Activated CD8-positive, alpha-beta memory T cell treated with anti-CD3 and anti-CD28 coated beads, Interleukin-2, amount 10 ng/mL, durations not matched to agents 7 days and 5 days (primary cell): ENCODE measurements at regions not wholly inside any gene's neighbourhood (a gene's known extent, or its start where the extent isn't known, plus 50 kb on each side); places are given as distances from the start of the nearest gene placed in this dataset.

Experiments used
- ATAC-seq: fragments of 150-1000 bp; cut with Tn5 transposase; one replicate; pipeline ENCODE4 v1.10.0; 2021; ENCODE audit warnings: moderate library complexity
- CTCF ChIA-PET: fragments of 350-600 bp; sonication (Branson Sonifier 250); formaldehyde crosslinking; loops from one replicate; lab custom pipeline; 2021; ENCODE audit warnings: antibody characterized with exemption; lab: Charles Lee
- DNase-seq: peaks from one replicate; pipeline ENCODE4 v3.0.0-alpha.2; 2020
- H3K27ac Mint-ChIP-seq: one replicate; pipeline ENCODE4 v1.8.0; 2021; ENCODE audit warnings: mild to moderate bottlenecking, mixed read lengths
- H3K27me3 Mint-ChIP-seq: one replicate; pipeline ENCODE4 v1.8.0; 2021; ENCODE audit warnings: mixed read lengths
- H3K36me3 Mint-ChIP-seq: one replicate; pipeline ENCODE4 v1.8.0; 2021; ENCODE audit warnings: mild to moderate bottlenecking, mixed read lengths
- H3K4me1 Mint-ChIP-seq: one replicate; pipeline ENCODE4 v1.8.0; 2021; ENCODE audit warnings: mixed read lengths
- H3K4me3 Mint-ChIP-seq: one replicate; pipeline ENCODE4 v1.8.0; 2021; ENCODE audit warnings: mild to moderate bottlenecking, moderate library complexity, mixed read lengths
- H3K9me3 Mint-ChIP-seq: one replicate; pipeline ENCODE4 v1.8.0; 2022; ENCODE audit warnings: low read depth, mixed read lengths

GRCh38 chr2:64765160-64765805 is 111.6 kb upstream of the SERTAD2 start:
- H3K4me1 Mint-ChIP-seq: peaks cover 43% of the 10 kb centered on the region
- DNase-seq (no peak), ATAC-seq (no peak)
- no peaks in the 10 kb centered on the region for H3K9me3 Mint-ChIP-seq
- H3K36me3 Mint-ChIP-seq: no peaks in the 10 kb centered on the region
- CTCF ChIA-PET: interaction anchor here (0.9 to 1.8 kb wide), 3 partner anchors 14 to 67 kb away, joined by 3 to 6 read pairs (median 5); no protein-coding TSS in a partner anchor
- peaks cover 4% of the 10 kb centered on the region for H3K27me3 Mint-ChIP-seq
- no peak overlapping the region for H3K4me3 Mint-ChIP-seq
- no peak overlapping the region for H3K27ac Mint-ChIP-seq

GRCh38 chr2:64766841-64767669 is 113.3 kb upstream of the SERTAD2 start:
- ATAC-seq (peak; percentile 62), DNase-seq (no peak)
- CTCF ChIA-PET: interaction anchor here (0.7 to 1.7 kb wide), 21 partner anchors 12 to 243 kb away, joined by 3 to 19 read pairs (median 4); partner anchors contain the start of genes AFTPH and SERTAD2
- Mint-ChIP-seq H3K36me3 (no peaks in the 10 kb centered on the region), H3K4me1 (peaks cover 33% of the 10 kb centered on the region), H3K27ac (peak overlapping the region; percentile 96), H3K9me3 (no peaks in the 10 kb centered on the region), H3K27me3 (peaks cover 4% of the 10 kb centered on the region), H3K4me3 (peak overlapping the region; percentile 92)

GRCh38 chr2:64767670-64768468 is 114.2 kb upstream of the SERTAD2 start:
- CTCF ChIA-PET: interaction anchor here (0.7 to 2.0 kb wide), 22 partner anchors 13 to 244 kb away, joined by 3 to 19 read pairs (median 4); partner anchors contain the start of genes AFTPH and SERTAD2
- Mint-ChIP-seq H3K36me3 (no peaks in the 10 kb centered on the region), H3K27ac (peak overlapping the region; percentile 96), H3K4me3 (peak overlapping the region; percentile 92), H3K4me1 (peaks cover 25% of the 10 kb centered on the region), H3K27me3 (peaks cover 4% of the 10 kb centered on the region), H3K9me3 (no peaks in the 10 kb centered on the region)
- peak; percentile 92 for DNase-seq
- peak; percentile 91 for ATAC-seq

- CTCF ChIA-PET: interaction anchor here (1.2 to 2.0 kb wide), 10 partner anchors 18 to 161 kb away, joined by 3 to 19 read pairs (median 5); partner anchors contain the start of gene SERTAD2
- Mint-ChIP-seq H3K27me3 (peaks cover 4% of the 10 kb centered on the region), H3K9me3 (no peaks in the 10 kb centered on the region), H3K4me1 (peaks cover 25% of the 10 kb centered on the region), H3K27ac (peak overlapping the region; percentile 75), H3K4me3 (peak overlapping the region; percentile 92), H3K36me3 (no peaks in the 10 kb centered on the region)
- DNase-seq (no peak), ATAC-seq (no peak)
Measured at GRCh38 chr2:64768491-64769005, 114.8 kb upstream of the SERTAD2 start.

- Mint-ChIP-seq H3K27ac (no peak overlapping the region), H3K9me3 (no peaks in the 10 kb centered on the region), H3K4me3 (no peak overlapping the region), H3K4me1 (peaks cover 27% of the 10 kb centered on the region), H3K27me3 (peaks cover 4% of the 10 kb centered on the region), H3K36me3 (no peaks in the 10 kb centered on the region)
- CTCF ChIA-PET: interaction anchor here (1.0 to 2.0 kb wide), 6 partner anchors 43 to 123 kb away, joined by 3 to 8 read pairs (median 3); partner anchors contain the start of gene SERTAD2
- no peak for ATAC-seq
- DNase-seq: no peak
Measured at GRCh38 chr2:64769392-64770044, 115.8 kb upstream of the SERTAD2 start.

- DNase-seq (no peak), ATAC-seq (no peak)
- no peak overlapping the region for H3K27ac Mint-ChIP-seq
Measured at GRCh38 chr2:64770137-64770780, 116.5 kb upstream of the SERTAD2 start.

GRCh38 chr2:64770781-64771334 is 117.1 kb upstream of the SERTAD2 start:
- H3K9me3 Mint-ChIP-seq: no peaks in the 10 kb centered on the region
- no peak overlapping the region for H3K27ac Mint-ChIP-seq
- ATAC-seq: no peak
- no peak overlapping the region for H3K4me3 Mint-ChIP-seq
- peaks cover 29% of the 10 kb centered on the region for H3K4me1 Mint-ChIP-seq
- no peak for DNase-seq
- CTCF ChIA-PET: interaction anchor here (1.0 kb wide), 2 partner anchors 42 to 50 kb away, joined by 3 read pairs; no protein-coding TSS in a partner anchor
- peaks cover 2% of the 10 kb centered on the region for H3K36me3 Mint-ChIP-seq
- H3K27me3 Mint-ChIP-seq: peaks cover 4% of the 10 kb centered on the region

More at GRCh38 chr2:64770137-64770780, 116.5 kb upstream of the SERTAD2 start:
- no peaks in the 10 kb centered on the region for H3K9me3 Mint-ChIP-seq
- CTCF ChIA-PET: interaction anchor here (1.0 to 2.0 kb wide), 5 partner anchors 43 to 124 kb away, joined by 3 to 8 read pairs (median 3); partner anchors contain the start of gene SERTAD2
- peaks cover 2% of the 10 kb centered on the region for H3K36me3 Mint-ChIP-seq
- H3K4me3 Mint-ChIP-seq: no peak overlapping the region
- H3K4me1 Mint-ChIP-seq: peaks cover 28% of the 10 kb centered on the region
- peaks cover 4% of the 10 kb centered on the region for H3K27me3 Mint-ChIP-seq

GRCh38 chr2:64771737-64772136 is 118.0 kb upstream of the SERTAD2 start:
- no peak overlapping the region for H3K4me3 Mint-ChIP-seq
- DNase-seq: no peak
- H3K36me3 Mint-ChIP-seq: peaks cover 5% of the 10 kb centered on the region
- no peaks in the 10 kb centered on the region for H3K9me3 Mint-ChIP-seq
- no peak for ATAC-seq
- H3K27me3 Mint-ChIP-seq: peaks cover 4% of the 10 kb centered on the region
- CTCF ChIA-PET: interaction anchor here (1.0 to 1.7 kb wide), 3 partner anchors 20 to 60 kb away, joined by 3 to 4 read pairs (median 3); no protein-coding TSS in a partner anchor
- no peak overlapping the region for H3K27ac Mint-ChIP-seq
- peaks cover 23% of the 10 kb centered on the region for H3K4me1 Mint-ChIP-seq

- Mint-ChIP-seq H3K27me3 (peaks cover 4% of the 10 kb centered on the region), H3K9me3 (no peaks in the 10 kb centered on the region), H3K4me1 (peaks cover 12% of the 10 kb centered on the region), H3K27ac (no peak overlapping the region), H3K4me3 (no peak overlapping the region), H3K36me3 (peaks cover 5% of the 10 kb centered on the region)
- ATAC-seq: no peak
- DNase-seq: no peak
- CTCF ChIA-PET: interaction anchor here (0.7 to 1.1 kb wide), 3 partner anchors 10 to 22 kb away, joined by 3 read pairs; no protein-coding TSS in a partner anchor
Measured at GRCh38 chr2:64773461-64774118, 119.9 kb upstream of the SERTAD2 start.

GRCh38 chr2:64777841-64778240 is 124.1 kb upstream of the SERTAD2 start:
- H3K9me3 Mint-ChIP-seq: no peaks in the 10 kb centered on the region
- no peak for DNase-seq
- CTCF ChIA-PET: no interaction called here
- no peak for ATAC-seq
- H3K4me1 Mint-ChIP-seq: peaks cover 8% of the 10 kb centered on the region
- H3K27ac Mint-ChIP-seq: no peak overlapping the region
- peaks cover 5% of the 10 kb centered on the region for H3K36me3 Mint-ChIP-seq
- no peaks in the 10 kb centered on the region for H3K27me3 Mint-ChIP-seq
- H3K4me3 Mint-ChIP-seq: no peak overlapping the region

- Mint-ChIP-seq H3K9me3 (no peaks in the 10 kb centered on the region), H3K4me3 (no peak overlapping the region), H3K27ac (no peak overlapping the region), H3K27me3 (no peaks in the 10 kb centered on the region), H3K36me3 (peaks cover 5% of the 10 kb centered on the region), H3K4me1 (peaks cover 8% of the 10 kb centered on the region)
- DNase-seq (no peak), ATAC-seq (no peak)
- CTCF ChIA-PET: no interaction called here
Measured at GRCh38 chr2:64779117-64779690, 125.5 kb upstream of the SERTAD2 start.
